A549 (cell line): ENCODE measurements at regions not wholly inside any gene's neighbourhood (a gene's known extent, or its start where the extent isn't known, plus 50 kb on each side); places are given as distances from the start of the nearest gene placed in this dataset.

Experiments
- ATAC-seq, 2 experiments: fragments of 200-7000 bp in 1 of 2; fragments of >200 bp in 1 of 2; cut with Nextera tagmentation in 1 of 2; cut with Tn5 transposase in 1 of 2; 3 replicates each; pipeline versions ENCODE4 v1.8.0 to v1.9.1; 2018 to 2020; ENCODE audit warnings: mild to moderate bottlenecking in 1 of 2, moderate library complexity in 1 of 2
- CTCF ChIA-PET: fragments of 300-600 bp; sonication (Branson Sonifier 250); formaldehyde crosslinking; extraction: SDS; loops from one replicate; lab custom pipeline; 2021; ENCODE audit warnings: antibody characterized with exemption, inconsistent platforms; lab: Yijun Ruan, JAX
- POLR2A ChIA-PET: fragments of 350-600 bp; formaldehyde crosslinking; extraction: SDS; loops from one replicate; lab custom pipeline; 2021; ENCODE audit warnings: antibody characterized with exemption, inconsistent platforms; lab: Yijun Ruan, JAX
- DNase-seq, 2 experiments: peaks; one replicate each; pipeline versions ENCODE4 v3.0.0 to v3.0.0-alpha.2; 2011 to 2016; ENCODE audit warnings: low read depth in 1 of 2, low spot score in 1 of 2
- FAIRE-seq: peaks from 2 replicates; lab custom pipeline; 2011; peaks lifted over from hg19 to GRCh38; lab: Jason Lieb, UNC
- H3K27ac ChIP-seq, 2 experiments: fragments of >200 bp; sonication (Bioruptor Twin); formaldehyde crosslinking; 3 replicates each; pipeline ENCODE4 v1.5.1; 2016 to 2017
- H3K4me1 ChIP-seq: fragments of >200 bp; sonication (Bioruptor Twin); formaldehyde crosslinking; 3 replicates; pipeline ENCODE4 v1.6.1; 2016
- H3K4me2 ChIP-seq: fragments of >200 bp; sonication (Bioruptor Twin); formaldehyde crosslinking; 3 replicates; pipeline ENCODE4 v1.6.1; 2016
- H3K4me3 ChIP-seq: fragments of >200 bp; sonication (Bioruptor Twin); formaldehyde crosslinking; 3 replicates; pipeline ENCODE4 v1.5.1; 2016
- H3K9me3 ChIP-seq: fragments of >200 bp; sonication (Bioruptor Twin); formaldehyde crosslinking; 3 replicates; pipeline ENCODE4 v1.6.1; 2016
- ATOH8 ChIP-seq: fragments of 250-450 bp; sonication (Bioruptor Pico); IDR thresholded peaks from 2 replicates; pipeline ENCODE4 v1.5.0; 2020; ENCODE audit warnings: low read depth, mild to moderate bottlenecking, moderate library complexity
- BCL3 ChIP-seq: fragments of >200 bp; sonication (Bioruptor Twin); formaldehyde crosslinking; IDR thresholded peaks from 3 replicates; pipeline ENCODE4 v1.6.1; 2016
- CBX2 ChIP-seq: fragments of 200-600 bp; sonication (generic); IDR thresholded peaks from 2 replicates; pipeline ENCODE4 v1.6.1; 2016; ENCODE audit warnings: low read depth, mild to moderate bottlenecking, borderline replicate concordance
- CEBPB ChIP-seq, 2 experiments: fragments of >200 bp in 1 of 2; sonication (Bioruptor Twin) in 1 of 2; formaldehyde crosslinking in 1 of 2; IDR thresholded peaks; 2 replicates each; pipeline ENCODE4 v1.6.1; 2012 to 2016
- CHD2 ChIP-seq: fragments of 150-350 bp; IDR thresholded peaks from 2 replicates; pipeline ENCODE4 v1.6.1; 2014; ENCODE audit warnings: low read length; ENCODE audit not compliant: partially characterized antibody
- CHD4 ChIP-seq: fragments of 200-600 bp; sonication (generic); IDR thresholded peaks from 2 replicates; pipeline ENCODE4 v1.6.1; 2016; ENCODE audit warnings: antibody characterized with exemption, mild to moderate bottlenecking, borderline replicate concordance
- CTCF ChIP-seq: fragments of >200 bp; sonication (Bioruptor Twin); formaldehyde crosslinking; IDR thresholded peaks from 3 replicates; pipeline ENCODE4 v1.5.1; 2016
- EHF ChIP-seq: fragments of 250-450 bp; sonication (Bioruptor Pico); IDR thresholded peaks from 2 replicates; pipeline ENCODE4 v1.5.0; 2020; ENCODE audit warnings: mild to moderate bottlenecking
- ESRRA ChIP-seq: fragments of 150-350 bp; IDR thresholded peaks from 2 replicates; pipeline ENCODE4 v1.6.1; 2014; ENCODE audit warnings: mild to moderate bottlenecking, low read length, borderline replicate concordance
- HES2 ChIP-seq: fragments of >200 bp; sonication (Bioruptor Twin); formaldehyde crosslinking; IDR thresholded peaks from 2 replicates; pipeline ENCODE4 v1.6.1; 2016
- HEYL ChIP-seq: fragments of 250-450 bp; sonication (Bioruptor Pico); IDR thresholded peaks from 2 replicates; pipeline ENCODE4 v1.8.0; 2021; ENCODE audit warnings: mild to moderate bottlenecking, moderate library complexity
- HMGXB4 ChIP-seq: fragments of 250-450 bp; sonication (Bioruptor Pico); IDR thresholded peaks from 2 replicates; pipeline ENCODE4 v1.5.0; 2021; ENCODE audit warnings: mild to moderate bottlenecking, moderate library complexity, borderline replicate concordance
- HOXA7 ChIP-seq: fragments of 250-450 bp; sonication (Bioruptor Pico); IDR thresholded peaks from 2 replicates; pipeline ENCODE4 v1.5.0; 2020; ENCODE audit warnings: mild to moderate bottlenecking, moderate library complexity
- HOXB13 ChIP-seq: fragments of 250-450 bp; sonication (Bioruptor Pico); IDR thresholded peaks from 2 replicates; pipeline ENCODE4 v1.5.0; 2020; ENCODE audit warnings: low read depth, mild to moderate bottlenecking, moderate library complexity
- MAZ ChIP-seq: fragments of 150-350 bp; IDR thresholded peaks from 2 replicates; pipeline ENCODE4 v1.6.1; 2014; ENCODE audit warnings: antibody characterized with exemption, low read depth, low read length, borderline replicate concordance
- NPAS2 ChIP-seq: fragments of 250-450 bp; sonication (Bioruptor Pico); IDR thresholded peaks from 2 replicates; pipeline ENCODE4 v1.8.0; 2022; ENCODE audit warnings: mild to moderate bottlenecking, moderate library complexity, borderline replicate concordance
- NR3C1 ChIP-seq: fragments of >200 bp; sonication (Bioruptor Twin); formaldehyde crosslinking; IDR thresholded peaks from 3 replicates; pipeline ENCODE4 v1.6.1; 2017
- RAD21 ChIP-seq, 2 experiments: fragments of >200 bp in 1 of 2; sonication (Bioruptor Twin) in 1 of 2; formaldehyde crosslinking in 1 of 2; IDR thresholded peaks in 1 of 2; conservative IDR thresholded peaks in 1 of 2; 2 replicates in 1 of 2; 3 replicates in 1 of 2; pipeline ENCODE4 v1.6.1; 2012 to 2018; ENCODE audit warnings: inconsistent platforms in 1 of 2
- RFX5 ChIP-seq: fragments of 450-650 bp; IDR thresholded peaks from 2 replicates; pipeline ENCODE4 v1.7.1; 2014; ENCODE audit warnings: antibody characterized with exemption, mild to moderate bottlenecking, moderate library complexity
- RNF2 ChIP-seq: fragments of 200-600 bp; sonication (generic); IDR thresholded peaks from 2 replicates; pipeline ENCODE4 v1.6.1; 2016; ENCODE audit warnings: low read depth, mild to moderate bottlenecking, antibody characterized with exemption, moderate library complexity, borderline replicate concordance
- SREBF2 ChIP-seq: fragments of 450-650 bp; IDR thresholded peaks from 2 replicates; pipeline ENCODE4 v1.6.1; 2014; ENCODE audit warnings: mild to moderate bottlenecking, moderate library complexity
- USF2 ChIP-seq: fragments of 450-650 bp; IDR thresholded peaks from 2 replicates; pipeline ENCODE4 v1.6.1; 2014; ENCODE audit warnings: antibody characterized with exemption
- ZC3H11A ChIP-seq: fragments of 450-650 bp; IDR thresholded peaks from 2 replicates; pipeline ENCODE4 v1.6.1; 2014; ENCODE audit warnings: antibody characterized with exemption, mild to moderate bottlenecking
- ZNF302 ChIP-seq: fragments of 250-450 bp; sonication (Bioruptor Pico); IDR thresholded peaks from 2 replicates; pipeline ENCODE4 v1.9.0; 2021; ENCODE audit warnings: inconsistent platforms, mild to moderate bottlenecking, moderate library complexity
- WGBS: methylation state at CpG from one replicate; pipeline ENCODE4 v1.1.6; 2017; ENCODE audit errors: missing lambda C conversion rate; 5-methylcytosine and 5-hydroxymethylcytosine counted together

- FAIRE-seq: no peak
- H3K4me2 ChIP-seq: no peak overlapping the region
- ChIA-PET POLR2A (no interaction called here), CTCF (no interaction called here)
- ATAC-seq: no peak
- no peak overlapping the region for H3K27ac ChIP-seq
- no peak for TF ChIP-seq HEYL (CRISPR knock-in tag)
- TF ChIP-seq ZC3H11A: no peak
- TF ChIP-seq USF2: no peak
- no peak for TF ChIP-seq CTCF
- no peak for TF ChIP-seq NPAS2 (CRISPR knock-in tag)
- no peak for TF ChIP-seq CBX2
- TF ChIP-seq CHD4: no peak
- no peak for TF ChIP-seq EHF (CRISPR knock-in tag)
- no peak for TF ChIP-seq NR3C1
- TF ChIP-seq HES2: no peak
- no peak for TF ChIP-seq HOXB13
- no peak for TF ChIP-seq RAD21 (conservative IDR thresholded peaks at IDR 0.05 in 1 of 2, IDR thresholded peaks at IDR 0.05 in 1 of 2)
- no peak for TF ChIP-seq RFX5
- no peak for TF ChIP-seq HOXA7
- no peak for TF ChIP-seq ESRRA
- TF ChIP-seq BCL3: no peak
- no peak for TF ChIP-seq SREBF2
- 18% methylated on average over 5 of the region's 5 CpGs for WGBS
- DNase-seq: no peak
- no peaks in the 10 kb centered on the region for H3K4me1 ChIP-seq
- no peak overlapping the region for H3K4me3 ChIP-seq
- no peaks in the 10 kb centered on the region for H3K9me3 ChIP-seq
Observed at GRCh38 chr7:52297128-52297527, 738.3 kb upstream of the POM121L12 start.

- ATAC-seq (no peak), DNase-seq (no peak), FAIRE-seq (no peak)
- Histone ChIP-seq H3K4me3 (no peak overlapping the region), H3K27ac (no peak overlapping the region), H3K9me3 (no peaks in the 10 kb centered on the region), H3K4me1 (no peaks in the 10 kb centered on the region), H3K4me2 (no peak overlapping the region)
- WGBS: 38% methylated on average over 7 of the region's 7 CpGs
- TF ChIP-seq ZNF302 (CRISPR knock-in tag) (no peak), CEBPB (IDR thresholded peaks at IDR 0.05) (no peak), HMGXB4 (CRISPR knock-in tag) (no peak), ATOH8 (CRISPR knock-in tag) (no peak), MAZ (no peak), EHF (CRISPR knock-in tag) (no peak), CHD2 (no peak), RNF2 (no peak), NPAS2 (CRISPR knock-in tag) (no peak)
- POLR2A ChIA-PET: no interaction called here
- CTCF ChIA-PET: no interaction called here
Observed at GRCh38 chr7:52294942-52295341, 740.5 kb upstream of the POM121L12 start.
